SJCRH30 (cell line): ENCODE measurements at regions not wholly inside any gene's neighbourhood (a gene's known extent, or its start where the extent isn't known, plus 50 kb on each side); places are given as distances from the start of the nearest gene placed in this dataset.
"Not testable (repeated sequence)": the region's sequence is repeated elsewhere in the genome, so short reads cannot be mapped to it uniquely, and the experiment has no call there.

Source experiments
- DNase-seq, 2 experiments: peaks; one replicate each; pipeline ENCODE4 v3.0.0-alpha.2; 2015 to 2020
- H3K27ac ChIP-seq: fragments of 250-450 bp; sonication (Bioruptor Pico); 2 replicates; pipeline ENCODE4 v1.5.1; 2020; ENCODE audit warnings: mild to moderate bottlenecking, moderate library complexity
- H3K27me3 ChIP-seq: fragments of 250-450 bp; sonication (Bioruptor Pico); 2 replicates; pipeline ENCODE4 v1.5.1; 2020; ENCODE audit warnings: mild to moderate bottlenecking, moderate library complexity
- H3K36me3 ChIP-seq: fragments of 250-450 bp; sonication (Bioruptor Pico); 2 replicates; pipeline ENCODE4 v1.5.1; 2020; ENCODE audit warnings: mild to moderate bottlenecking, moderate library complexity
- H3K4me1 ChIP-seq: fragments of 250-450 bp; sonication (Bioruptor Pico); 2 replicates; pipeline ENCODE4 v1.5.1; 2020; ENCODE audit warnings: mild to moderate bottlenecking, moderate library complexity
- H3K4me3 ChIP-seq: fragments of 250-450 bp; sonication (Bioruptor Pico); 2 replicates; pipeline ENCODE4 v1.5.1; 2020; ENCODE audit warnings: mild to moderate bottlenecking, moderate library complexity
- H3K9me3 ChIP-seq: fragments of 250-450 bp; sonication (Bioruptor Pico); replicated peaks from 2 replicates; pipeline ENCODE4 v1.5.1; 2020; ENCODE audit warnings: mild to moderate bottlenecking, moderate library complexity

DNA sequence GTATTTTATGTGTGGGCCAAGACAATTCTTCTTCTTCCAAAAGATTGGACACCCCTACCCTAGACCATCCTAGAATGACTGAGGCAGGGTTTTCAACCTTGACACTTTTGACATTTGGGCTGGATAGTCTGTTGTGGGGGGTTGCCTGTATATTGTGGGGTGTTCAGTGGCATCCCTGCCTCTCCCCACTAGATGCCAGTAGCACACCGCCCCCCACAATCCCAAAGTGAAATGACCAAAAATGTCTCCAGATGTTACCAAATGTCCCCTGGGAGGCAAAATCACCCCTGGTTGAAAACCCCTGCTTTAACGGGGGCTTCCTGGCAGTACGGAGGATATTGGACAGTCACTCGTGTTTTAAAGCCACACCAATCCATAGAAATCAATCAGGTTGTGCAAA lies 219.6 kb downstream of the PHETA1 start:
- no peaks in the 10 kb centered on the region for H3K9me3 ChIP-seq
- no peak overlapping the region for H3K27ac ChIP-seq
- H3K4me3 ChIP-seq, result no peak overlapping the region
- H3K4me1 ChIP-seq, result no peaks in the 10 kb centered on the region
- no peaks in the 10 kb centered on the region for H3K27me3 ChIP-seq
- no peaks in the 10 kb centered on the region for H3K36me3 ChIP-seq
- DNase-seq, result no peak

DNA sequence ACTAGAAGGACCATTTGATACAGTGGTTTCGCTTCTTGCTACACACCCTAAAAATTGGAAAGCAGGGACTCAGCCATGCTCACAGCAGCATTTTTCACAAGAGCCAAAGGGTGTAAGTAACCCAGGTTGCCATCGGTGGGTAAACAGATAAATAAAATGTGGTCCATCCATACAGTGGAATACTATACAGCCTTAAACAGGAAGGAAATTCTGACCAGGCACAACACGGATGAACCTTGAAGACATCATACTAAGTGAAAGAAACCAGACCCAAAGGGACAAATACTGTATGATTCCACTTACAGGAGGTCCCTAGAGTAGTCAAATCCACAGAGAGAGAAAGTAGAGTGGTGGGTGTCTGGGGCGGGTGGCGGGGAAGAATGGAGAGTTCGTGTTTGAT lies 220.9 kb downstream of the PHETA1 start:
- no peaks in the 10 kb centered on the region for H3K36me3 ChIP-seq
- no peaks in the 10 kb centered on the region for H3K9me3 ChIP-seq
- H3K27ac ChIP-seq, result no peak overlapping the region
- no peaks in the 10 kb centered on the region for H3K27me3 ChIP-seq
- DNase-seq, result no peak
- H3K4me3 ChIP-seq, result no peak overlapping the region
- H3K4me1 ChIP-seq, result no peaks in the 10 kb centered on the region

DNA sequence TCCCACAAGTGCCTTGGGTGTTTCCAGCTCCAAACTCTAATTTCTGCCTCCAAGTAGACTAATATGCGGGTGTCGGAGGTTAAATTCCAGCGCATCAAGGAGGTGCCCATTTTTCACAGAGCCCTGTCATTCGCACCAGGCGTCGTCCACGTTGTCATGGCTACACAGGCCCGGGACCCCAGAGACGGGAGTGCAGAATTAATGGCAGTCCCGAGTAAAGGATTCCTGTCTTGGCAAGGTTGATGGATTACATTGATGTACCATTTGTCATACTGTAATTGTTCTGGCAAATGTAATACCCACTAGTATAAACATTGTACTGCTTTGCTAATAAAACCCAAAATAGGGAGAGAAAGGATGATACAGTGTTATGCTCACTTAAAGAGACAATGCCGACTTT lies 222.9 kb upstream of the MYL2 start:
- no peaks in the 10 kb centered on the region for H3K27me3 ChIP-seq
- no peak for DNase-seq
- H3K4me3 ChIP-seq, result no peak overlapping the region

DNA sequence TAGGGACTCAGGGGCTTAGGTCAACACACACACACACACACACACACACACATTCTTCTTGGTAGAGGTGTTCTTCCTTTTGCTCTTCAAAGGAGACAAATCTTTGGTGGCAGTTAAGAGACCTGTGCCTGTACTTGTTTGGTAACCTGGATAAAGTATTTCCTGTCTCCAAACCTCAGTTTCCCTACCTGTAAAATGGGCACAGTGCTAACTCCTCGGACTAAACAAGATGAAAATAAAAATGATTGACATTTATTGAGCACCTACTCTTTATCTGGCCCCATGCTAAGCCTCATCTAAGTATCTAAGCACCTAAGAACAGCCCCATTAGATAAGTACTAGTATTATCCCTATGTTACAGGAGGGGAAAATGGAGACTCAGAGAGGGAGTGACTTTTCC lies 220.8 kb upstream of the MYL2 start:
- Histone ChIP-seq H3K4me3 (no peak overlapping the region), H3K27me3 (no peaks in the 10 kb centered on the region), H3K9me3 (no peaks in the 10 kb centered on the region), H3K27ac (no peak overlapping the region), H3K4me1 (no peaks in the 10 kb centered on the region), H3K36me3 (no peaks in the 10 kb centered on the region)
- DNase-seq, result no peak

More for the DNA sequence above, 222.9 kb upstream of the MYL2 start:
- Histone ChIP-seq H3K27ac (no peak overlapping the region), H3K9me3 (no peaks in the 10 kb centered on the region), H3K36me3 (no peaks in the 10 kb centered on the region), H3K4me1 (no peaks in the 10 kb centered on the region)

DNA sequence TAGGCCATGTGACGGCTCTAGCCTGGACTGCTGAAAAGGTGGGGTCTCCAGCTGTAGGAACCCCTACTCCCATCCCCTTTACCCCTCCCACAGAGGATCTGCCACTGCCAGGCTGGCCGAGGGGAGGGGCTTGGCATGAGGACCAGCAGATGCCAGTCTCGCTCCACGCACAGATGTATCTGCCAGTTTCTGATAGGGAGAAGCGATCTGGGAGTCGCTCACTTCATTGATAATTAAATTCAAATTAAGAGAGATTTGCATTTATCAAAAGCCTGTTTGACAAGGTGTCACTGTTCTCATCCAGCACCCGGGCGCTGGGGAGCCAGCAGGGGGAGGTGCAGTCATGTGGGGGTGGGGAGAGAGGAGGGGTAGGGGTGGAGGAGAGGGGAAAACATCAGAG lies 217.6 kb upstream of the MYL2 start:
- Histone ChIP-seq H3K36me3 (no peaks in the 10 kb centered on the region), H3K4me1 (no peaks in the 10 kb centered on the region), H3K4me3 (no peak overlapping the region), H3K27ac (no peak overlapping the region), H3K9me3 (0 out of 2 replicates have a peak, but pooled peaks cover 2% of the 10 kb centered on the region), H3K27me3 (no peaks in the 10 kb centered on the region)
- DNase-seq, result no peak

DNA sequence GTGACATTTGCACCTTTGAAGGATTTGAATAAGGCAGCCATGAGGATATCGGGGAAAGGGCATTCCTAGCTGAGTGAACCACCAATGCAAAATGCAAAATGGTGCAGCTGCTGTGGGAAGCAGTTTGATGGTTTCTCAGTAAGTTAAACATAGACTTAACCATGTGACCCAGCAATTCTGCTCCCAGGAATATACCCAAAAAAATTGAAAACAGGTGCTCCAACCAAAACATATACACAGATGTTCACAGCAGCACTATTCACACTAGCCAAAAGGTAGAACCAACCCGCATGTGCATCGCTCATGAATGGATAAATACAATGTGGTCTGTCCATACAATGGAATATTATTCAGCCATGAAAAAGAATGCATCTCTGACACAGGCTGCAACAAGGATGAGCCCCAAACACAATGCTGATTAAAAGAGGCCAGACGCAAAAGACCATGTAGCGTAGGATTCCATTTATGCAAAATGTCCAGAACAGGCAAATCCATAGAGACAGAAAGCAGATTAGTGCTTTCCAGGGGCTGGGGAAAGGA lies 215.0 kb upstream of the MYL2 start:
- no peak for DNase-seq
- Histone ChIP-seq H3K36me3 (no peaks in the 10 kb centered on the region), H3K4me3 (no peak overlapping the region), H3K27me3 (no peaks in the 10 kb centered on the region), H3K9me3 (0 out of 2 replicates have a peak, but pooled peaks cover 2% of the 10 kb centered on the region), H3K27ac (no peak overlapping the region), H3K4me1 (no peaks in the 10 kb centered on the region)

DNA sequence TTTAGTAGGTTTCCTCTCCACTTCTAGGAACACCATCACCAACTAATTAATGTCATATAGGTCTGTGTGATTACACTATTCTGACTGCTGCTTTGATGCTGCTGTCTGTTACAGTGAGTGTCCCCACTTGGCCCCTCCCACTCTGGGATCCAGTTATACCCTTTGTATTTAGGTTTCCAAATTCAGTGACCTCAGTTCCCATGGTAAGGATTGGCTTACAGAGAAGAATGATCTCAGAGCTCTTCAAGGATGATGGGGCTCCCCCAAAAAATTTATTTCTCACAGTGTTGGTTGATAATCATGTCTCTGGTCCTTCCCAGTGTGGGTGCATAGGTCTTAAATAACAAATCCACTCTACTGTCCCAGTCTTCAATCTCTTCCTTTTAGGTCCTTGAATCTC lies 210.0 kb upstream of the MYL2 start:
- no peaks in the 10 kb centered on the region for H3K9me3 ChIP-seq
- H3K27me3 ChIP-seq, result no peaks in the 10 kb centered on the region
- H3K36me3 ChIP-seq, result no peaks in the 10 kb centered on the region
- no peak overlapping the region for H3K27ac ChIP-seq
- H3K4me3 ChIP-seq, result no peak overlapping the region
- no peak for DNase-seq
- no peaks in the 10 kb centered on the region for H3K4me1 ChIP-seq

DNA sequence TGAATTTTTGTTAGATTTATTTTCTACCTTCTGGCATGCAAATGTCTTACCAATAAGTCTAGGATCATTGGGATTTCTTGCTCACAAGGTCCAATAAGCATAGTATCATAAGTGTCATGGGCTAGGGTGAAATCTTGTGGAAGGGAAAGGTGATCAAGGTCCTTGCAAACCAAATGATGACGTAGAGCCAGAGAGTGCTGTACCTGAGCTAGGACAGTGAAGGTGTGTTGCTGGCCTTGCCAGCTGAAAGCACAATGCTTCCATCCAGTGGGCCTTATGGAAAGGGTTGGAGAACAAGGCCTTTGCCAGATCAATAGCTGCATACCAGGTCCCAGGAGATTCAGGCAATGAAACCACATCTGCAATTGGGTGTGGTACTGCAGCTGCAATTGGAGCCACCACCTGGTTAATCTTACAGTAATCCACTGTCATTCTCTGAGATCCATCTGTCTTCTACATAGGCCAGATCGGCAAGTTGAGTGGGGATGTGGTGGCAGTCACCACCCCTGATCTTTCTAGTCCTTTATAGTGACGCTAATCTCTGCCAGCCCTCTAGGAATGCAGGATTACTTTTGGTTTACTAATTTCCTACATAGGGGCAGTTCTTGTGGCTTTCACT lies 208.9 kb upstream of the MYL2 start:
- H3K27ac ChIP-seq, result no peak overlapping the region
- DNase-seq, result no peak
- no peak overlapping the region for H3K4me3 ChIP-seq
- H3K27me3 ChIP-seq, result no peaks in the 10 kb centered on the region
- no peaks in the 10 kb centered on the region for H3K9me3 ChIP-seq
- no peaks in the 10 kb centered on the region for H3K36me3 ChIP-seq
- H3K4me1 ChIP-seq, result no peaks in the 10 kb centered on the region

DNA sequence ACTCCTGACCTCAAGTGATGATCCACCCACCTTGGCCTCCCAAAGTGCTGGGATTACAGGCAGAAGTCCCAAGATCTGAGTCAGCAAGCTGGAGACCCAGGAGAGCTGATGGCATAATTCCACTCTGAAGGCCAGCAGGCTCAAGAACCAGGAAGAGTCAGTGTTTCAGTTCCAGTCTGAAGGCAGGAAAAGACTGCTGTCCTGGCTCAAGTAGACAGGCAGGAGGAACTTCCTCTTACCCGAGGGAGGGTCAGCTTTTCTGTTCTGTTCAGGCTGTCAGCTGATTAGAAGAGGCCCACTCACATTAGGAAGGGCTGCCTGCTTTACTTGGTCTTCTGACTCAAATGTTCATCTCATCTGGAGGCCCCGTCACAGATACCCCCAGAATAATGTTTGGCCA lies 206.0 kb upstream of the MYL2 start:
- H3K36me3 ChIP-seq, result no peaks in the 10 kb centered on the region
- no peak overlapping the region for H3K4me3 ChIP-seq
- H3K27me3 ChIP-seq, result no peaks in the 10 kb centered on the region
- DNase-seq, result no peak
- no peaks in the 10 kb centered on the region for H3K4me1 ChIP-seq
- no peaks in the 10 kb centered on the region for H3K9me3 ChIP-seq
- H3K27ac ChIP-seq, result no peak overlapping the region

DNA sequence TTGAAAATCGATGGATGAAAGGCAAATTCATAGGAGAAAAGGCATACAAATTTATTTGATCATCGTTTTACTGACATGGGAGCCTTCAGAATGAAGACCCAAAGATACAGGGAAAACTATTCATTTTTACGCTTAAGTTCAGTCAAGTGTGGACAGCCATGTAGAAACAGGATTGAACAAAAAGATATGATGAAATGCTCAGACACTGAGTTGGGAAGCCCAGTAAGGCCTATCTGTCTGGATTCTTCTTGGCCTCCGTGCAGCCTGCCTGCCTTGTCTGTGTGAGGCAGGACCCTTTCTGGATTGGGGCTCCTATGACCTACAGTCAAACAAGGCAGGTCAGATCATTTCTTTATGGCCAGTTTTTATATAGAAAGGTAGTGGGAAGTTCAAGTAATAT lies 203.8 kb upstream of the MYL2 start:
- DNase-seq, result no peak
- no peaks in the 10 kb centered on the region for H3K27me3 ChIP-seq
- H3K9me3 ChIP-seq, result no peaks in the 10 kb centered on the region

DNA sequence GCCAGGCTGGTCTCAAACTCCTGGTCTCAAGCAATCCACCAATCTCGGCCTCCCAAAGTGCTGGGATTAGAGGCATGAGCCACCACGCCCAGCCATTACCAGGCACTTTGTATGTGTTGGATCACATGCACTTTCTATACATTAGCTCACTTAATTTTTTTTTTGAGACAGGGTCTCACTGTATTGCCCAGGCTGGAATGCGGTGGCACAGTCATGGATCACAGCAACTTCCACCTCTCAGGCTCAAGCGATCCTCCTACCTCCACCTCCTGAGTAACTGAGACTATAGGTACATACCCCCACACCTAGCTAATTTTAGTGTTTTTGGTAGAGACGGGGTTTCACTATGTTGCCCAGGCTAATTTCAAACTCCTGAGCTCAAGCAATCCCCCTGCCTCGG lies 203.0 kb upstream of the MYL2 start:
- no peak overlapping the region for H3K4me3 ChIP-seq
- no peak for DNase-seq
- no peaks in the 10 kb centered on the region for H3K9me3 ChIP-seq
- no peaks in the 10 kb centered on the region for H3K4me1 ChIP-seq
- no peaks in the 10 kb centered on the region for H3K27me3 ChIP-seq
- H3K36me3 ChIP-seq, result no peaks in the 10 kb centered on the region
- H3K27ac ChIP-seq, result no peak overlapping the region

More for the DNA sequence above, 203.8 kb upstream of the MYL2 start:
- Histone ChIP-seq H3K4me1 (no peaks in the 10 kb centered on the region), H3K4me3 (no peak overlapping the region), H3K36me3 (no peaks in the 10 kb centered on the region), H3K27ac (no peak overlapping the region)

DNA sequence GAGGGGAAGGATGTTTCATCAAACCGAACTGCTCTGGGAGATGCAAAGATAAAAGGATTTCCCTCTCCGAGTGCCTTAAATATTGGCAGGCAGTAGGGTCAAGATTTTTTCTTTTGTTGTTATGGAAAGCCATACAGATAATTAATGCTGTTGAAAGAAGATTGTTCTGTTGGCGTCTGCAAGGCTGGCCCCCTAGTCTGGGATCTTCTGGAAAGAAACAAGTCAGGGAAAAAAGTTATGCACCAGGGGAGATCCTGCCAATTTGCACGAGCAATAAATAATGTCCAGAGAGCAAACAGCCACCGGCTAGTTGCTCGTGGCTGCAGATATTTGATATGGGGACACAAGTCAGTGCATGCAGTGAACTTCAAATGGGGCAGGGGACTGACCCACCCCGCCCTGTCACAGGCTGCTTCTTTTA lies 202.1 kb upstream of the MYL2 start:
- no peak for DNase-seq
- H3K4me3 ChIP-seq, result no peak overlapping the region
- no peaks in the 10 kb centered on the region for H3K27me3 ChIP-seq
- H3K4me1 ChIP-seq, result no peaks in the 10 kb centered on the region
- no peak overlapping the region for H3K27ac ChIP-seq
- H3K9me3 ChIP-seq, result no peaks in the 10 kb centered on the region
- no peaks in the 10 kb centered on the region for H3K36me3 ChIP-seq

DNA sequence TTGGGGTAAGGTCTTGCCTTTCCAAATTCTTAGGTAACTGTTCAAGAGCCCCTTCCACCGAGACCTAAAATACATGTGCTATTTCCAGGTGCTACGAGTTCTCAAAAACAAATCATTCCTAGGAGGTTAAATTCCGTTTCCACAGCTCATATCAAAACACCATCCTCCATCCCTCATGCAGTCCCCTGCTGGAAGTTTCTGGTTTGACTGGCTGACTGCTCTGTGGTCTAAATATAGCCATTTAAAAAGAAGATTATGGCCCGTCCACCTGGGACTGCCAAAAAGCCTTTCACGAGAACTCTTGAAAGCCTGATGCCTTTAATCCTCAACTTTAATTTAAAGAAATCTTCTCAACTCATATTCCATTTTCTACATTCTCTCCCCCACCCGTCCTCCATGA lies 201.5 kb upstream of the MYL2 start:
- no peak overlapping the region for H3K27ac ChIP-seq
- H3K4me1 ChIP-seq, result no peaks in the 10 kb centered on the region
- no peak for DNase-seq
- H3K27me3 ChIP-seq, result no peaks in the 10 kb centered on the region
- H3K4me3 ChIP-seq, result no peak overlapping the region
- H3K9me3 ChIP-seq, result no peaks in the 10 kb centered on the region
- no peaks in the 10 kb centered on the region for H3K36me3 ChIP-seq

DNA sequence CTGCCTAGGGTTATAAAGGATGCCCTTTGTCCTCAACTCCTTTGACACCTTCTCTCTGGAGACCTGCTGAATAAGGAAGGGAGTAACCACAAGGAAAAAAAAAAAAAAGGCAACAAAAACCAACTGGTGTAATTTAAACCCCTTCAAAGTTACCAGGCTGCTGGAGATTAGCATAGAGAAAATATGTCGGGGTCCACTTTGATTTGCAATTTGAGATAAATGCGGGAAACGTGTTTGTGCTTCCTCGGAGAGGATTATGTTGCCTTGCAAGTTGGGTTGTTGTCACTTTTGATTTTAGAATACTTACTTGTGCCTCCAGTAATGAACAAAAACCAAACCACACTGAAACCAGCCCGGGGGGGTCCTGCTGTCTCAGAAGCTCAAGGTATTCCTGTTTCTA lies 200.2 kb upstream of the MYL2 start:
- Histone ChIP-seq H3K4me3 (no peak overlapping the region), H3K9me3 (no peaks in the 10 kb centered on the region), H3K27ac (no peak overlapping the region), H3K27me3 (no peaks in the 10 kb centered on the region), H3K36me3 (no peaks in the 10 kb centered on the region), H3K4me1 (no peaks in the 10 kb centered on the region)
- no peak for DNase-seq

DNA sequence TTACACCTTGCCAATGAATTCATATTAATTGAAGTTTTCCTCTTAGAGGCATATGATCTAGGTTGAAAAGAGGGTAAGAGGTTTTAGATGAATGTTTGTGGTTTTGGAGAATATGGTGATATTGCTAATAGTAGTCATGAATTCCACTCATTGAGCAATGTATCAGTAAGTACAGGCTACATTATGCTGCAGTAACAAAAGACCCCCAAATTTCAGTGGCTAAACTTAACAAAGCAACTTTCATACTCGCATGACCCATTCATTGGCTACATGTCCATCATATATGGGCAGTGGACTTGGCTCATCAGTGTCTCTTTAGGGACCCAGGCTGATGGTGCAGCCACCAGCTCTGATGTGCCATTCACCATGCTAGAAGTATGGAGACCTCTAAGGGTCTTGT lies 196.6 kb upstream of the MYL2 start:
- no peaks in the 10 kb centered on the region for H3K36me3 ChIP-seq
- H3K9me3 ChIP-seq, result no peaks in the 10 kb centered on the region
- no peaks in the 10 kb centered on the region for H3K4me1 ChIP-seq
- no peak for DNase-seq
- H3K27ac ChIP-seq, result no peak overlapping the region
- no peak overlapping the region for H3K4me3 ChIP-seq
- no peaks in the 10 kb centered on the region for H3K27me3 ChIP-seq

DNA sequence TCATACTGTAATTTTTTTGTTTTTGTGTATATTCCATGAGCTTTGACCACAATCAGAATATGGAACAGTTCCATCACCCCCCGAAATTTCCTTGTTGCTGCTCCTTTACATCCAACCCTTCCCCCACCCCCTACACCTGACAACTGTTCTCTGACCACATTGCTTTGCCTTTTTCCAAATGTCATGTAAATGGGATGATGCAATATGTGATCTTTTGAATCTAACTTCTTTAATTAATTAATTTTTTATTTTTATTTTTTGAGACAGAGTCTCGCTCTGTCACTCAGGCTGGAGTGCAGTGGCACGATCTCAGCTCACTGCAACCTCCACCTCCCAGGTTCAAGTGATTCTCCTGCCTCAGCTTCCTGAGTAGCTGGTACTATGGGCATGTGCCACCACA lies 192.9 kb upstream of the MYL2 start:
- not testable (repeated sequence) for H3K27ac ChIP-seq, H3K9me3 ChIP-seq, H3K36me3 ChIP-seq, DNase-seq, H3K4me1 ChIP-seq, H3K27me3 ChIP-seq, H3K4me3 ChIP-seq
